ENCODE measurements at regions not wholly inside any gene's neighbourhood (a gene's known extent, or its start where the extent isn't known, plus 50 kb on each side); places are given as distances from the start of the nearest gene placed in this dataset.

DNA sequence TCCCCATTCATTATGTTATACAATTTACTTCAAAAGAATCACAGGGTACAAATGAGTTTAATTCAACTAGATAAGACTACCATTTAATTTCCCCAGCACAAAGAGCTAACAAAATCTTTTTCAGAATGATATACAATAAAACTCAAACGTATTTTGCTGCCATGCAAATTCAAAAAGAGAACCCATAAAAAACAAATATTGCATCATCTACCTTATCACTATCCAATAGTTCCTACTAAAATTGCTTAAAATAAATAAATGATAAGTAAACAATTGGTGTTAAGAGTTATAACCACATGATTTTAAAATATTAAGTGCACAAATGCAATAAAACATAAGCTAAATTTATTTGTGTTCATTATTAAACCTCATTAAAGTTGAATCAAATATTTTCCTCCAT lies 919.4 kb downstream of the SLITRK5 start:
- no peaks in the 10 kb centered on the region for H3K27me3 Mint-ChIP-seq
- H3K27ac Mint-ChIP-seq = no peak overlapping the region

DNA sequence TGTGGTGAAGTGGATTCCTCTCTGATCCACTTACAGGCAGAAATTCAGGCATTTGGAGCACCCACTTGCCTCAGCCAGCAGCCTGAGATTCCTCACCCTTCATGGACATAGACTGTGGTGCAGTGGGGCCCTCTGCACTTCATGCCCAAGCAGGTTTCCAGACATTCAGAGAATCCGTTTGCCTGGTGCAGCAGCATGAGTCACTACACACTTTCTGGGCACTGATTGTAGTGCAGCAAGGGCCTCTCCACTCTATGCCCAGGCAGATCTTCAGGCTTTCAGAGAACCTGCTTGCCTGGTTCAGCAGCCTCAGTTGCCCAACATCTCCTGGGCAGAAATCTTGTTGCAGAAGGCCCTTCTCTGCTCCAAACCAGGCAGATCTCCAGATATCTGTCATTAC lies 920.9 kb downstream of the SLITRK5 start:
- H3K4me3 Mint-ChIP-seq = no peak overlapping the region
- H3K27ac Mint-ChIP-seq = no peak overlapping the region
- H3K4me1 Mint-ChIP-seq = no peaks in the 10 kb centered on the region
- H3K36me3 Mint-ChIP-seq = no peaks in the 10 kb centered on the region
- peaks cover 2 to 21% (median 3%) of the 10 kb centered on the region in 3 donors for H3K9me3 Mint-ChIP-seq
- no peaks in the 10 kb centered on the region for H3K27me3 Mint-ChIP-seq

More for the DNA sequence above, 919.4 kb downstream of the SLITRK5 start:
- H3K4me1 Mint-ChIP-seq = no peaks in the 10 kb centered on the region
- peaks cover 2 to 21% (median 3%) of the 10 kb centered on the region in 3 donors for H3K9me3 Mint-ChIP-seq
- no peaks in the 10 kb centered on the region for H3K36me3 Mint-ChIP-seq
- H3K4me3 Mint-ChIP-seq = no peak overlapping the region

DNA sequence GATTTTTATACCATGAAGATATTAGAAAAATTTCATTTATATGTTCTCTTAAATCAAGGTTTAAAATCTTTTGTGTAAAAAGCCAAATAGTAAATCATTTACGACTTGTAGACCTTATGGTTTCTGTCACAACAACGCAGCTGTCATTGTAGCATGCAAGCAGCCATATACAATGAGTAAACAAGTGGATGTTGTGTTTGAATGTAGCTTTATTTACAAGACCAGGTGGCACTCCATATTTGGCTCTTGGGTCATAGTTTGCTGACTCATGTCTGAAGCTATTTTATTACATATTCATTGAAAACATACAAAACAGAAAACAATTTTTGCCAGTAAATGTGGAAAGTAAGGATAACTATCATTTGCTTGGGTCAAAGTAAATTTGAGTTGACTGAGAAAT lies 930.8 kb downstream of the SLITRK5 start:
- H3K27me3 Mint-ChIP-seq = no peaks in the 10 kb centered on the region
- H3K4me1 Mint-ChIP-seq = peaks cover 0 to 2% (median 0%) of the 10 kb centered on the region in 3 donors
- no peak overlapping the region for H3K4me3 Mint-ChIP-seq
- H3K27ac Mint-ChIP-seq = no peak overlapping the region
- H3K9me3 Mint-ChIP-seq = peaks cover 0 to 9% (median 2%) of the 10 kb centered on the region in 3 donors
- no peaks in the 10 kb centered on the region for H3K36me3 Mint-ChIP-seq

DNA sequence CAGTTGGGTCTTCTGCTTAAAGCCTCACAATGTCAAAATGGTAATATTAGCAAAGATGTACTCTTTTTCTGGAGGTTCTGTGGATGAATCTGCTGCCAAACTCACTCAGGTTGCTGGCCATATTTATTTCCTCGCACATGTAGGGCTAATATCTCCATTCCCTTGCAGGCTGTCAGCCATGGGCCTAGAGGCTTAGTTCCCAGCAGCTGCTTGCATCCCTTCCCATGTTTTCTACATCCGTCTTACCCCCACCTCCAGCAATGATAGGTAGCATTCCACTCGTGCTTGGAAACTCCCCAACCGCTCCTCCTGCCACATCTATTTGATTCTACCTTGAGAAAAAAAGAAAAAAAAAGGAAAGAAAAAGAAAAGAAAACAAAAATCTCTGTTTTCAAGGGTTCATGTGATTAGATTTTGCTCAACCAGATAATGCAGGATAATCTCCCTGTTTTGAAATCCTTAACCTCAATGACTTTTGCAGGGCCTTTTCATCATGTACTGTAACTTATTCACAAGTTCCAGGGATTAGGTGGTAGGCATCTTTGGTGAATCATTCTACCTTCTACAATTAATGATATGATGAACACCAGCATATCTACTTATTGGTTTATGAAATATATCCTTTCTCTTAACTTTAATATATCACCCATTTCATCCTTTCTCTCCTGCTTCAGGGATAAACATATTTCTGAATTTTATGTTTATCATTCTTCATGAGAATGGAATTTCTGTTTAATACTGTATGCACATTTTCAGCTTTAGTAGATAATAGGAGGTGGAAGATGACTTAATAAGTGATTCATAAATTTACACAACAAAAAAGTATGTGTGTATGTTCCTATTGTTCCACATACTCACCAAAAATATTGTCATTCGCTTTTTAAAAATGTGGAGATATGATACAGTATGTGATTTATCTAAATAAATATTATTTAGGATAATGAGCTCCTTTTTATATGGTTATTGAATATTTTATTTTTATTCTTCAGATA lies 931.9 kb downstream of the SLITRK5 start:
- H3K9me3 Mint-ChIP-seq = peaks cover 0 to 9% (median 2%) of the 10 kb centered on the region in 3 donors
- no peaks in the 10 kb centered on the region for H3K36me3 Mint-ChIP-seq

DNA sequence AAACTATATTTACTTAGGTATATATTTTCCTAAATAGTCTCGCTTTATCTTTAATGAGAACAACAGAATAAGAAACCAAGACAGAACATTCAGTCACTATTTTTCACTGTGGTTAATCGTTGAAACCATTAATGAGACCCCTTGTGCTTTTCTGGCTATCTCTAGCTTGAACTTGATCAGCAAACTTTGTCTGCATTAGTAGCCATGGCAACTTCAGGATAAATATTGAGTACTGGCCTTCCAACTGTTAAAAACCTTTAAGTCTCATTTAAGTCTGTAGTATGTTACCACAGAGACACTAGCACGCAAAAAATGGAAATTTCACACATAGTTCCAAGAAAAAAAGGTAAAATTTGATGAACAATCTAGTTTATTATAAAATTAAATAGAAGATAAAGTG lies 946.0 kb downstream of the SLITRK5 start:
- H3K27me3 Mint-ChIP-seq = no peaks in the 10 kb centered on the region

More for the DNA sequence above, 931.9 kb downstream of the SLITRK5 start:
- Mint-ChIP-seq H3K27me3 (no peaks in the 10 kb centered on the region), H3K27ac (no peak overlapping the region), H3K4me1 (peaks cover 0 to 2% (median 0%) of the 10 kb centered on the region in 3 donors), H3K4me3 (no peak overlapping the region)

DNA sequence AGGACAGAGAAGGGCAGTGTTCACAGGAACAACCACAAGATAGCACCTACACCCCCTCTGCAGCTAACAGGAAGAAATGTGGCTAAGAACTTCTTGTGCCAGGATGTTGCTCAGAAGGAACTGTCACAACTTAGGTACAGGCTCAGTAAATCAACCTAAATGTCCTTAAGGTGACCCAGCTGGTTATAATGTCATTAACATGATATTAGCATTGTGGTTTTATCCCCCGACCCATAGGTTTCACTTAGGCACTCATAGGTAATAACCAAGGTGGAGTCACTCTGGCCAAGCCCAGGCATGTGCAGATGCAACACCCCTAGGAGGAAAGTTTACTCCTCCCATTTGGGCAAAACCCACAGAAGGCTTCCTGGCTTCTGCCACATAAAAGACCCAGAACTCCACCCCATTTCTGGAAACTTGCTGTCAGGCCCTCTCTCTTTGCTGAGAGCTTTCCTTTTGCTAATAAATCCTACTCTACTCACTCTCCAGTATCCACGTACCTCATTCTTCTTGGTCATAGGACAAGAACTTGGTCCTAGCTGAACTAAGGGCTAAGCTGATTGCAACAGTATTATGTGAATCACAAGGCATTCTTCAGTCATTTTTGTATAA lies 951.3 kb downstream of the SLITRK5 start:
- Mint-ChIP-seq H3K27me3 (no peaks in the 10 kb centered on the region), H3K27ac (no peak overlapping the region), H3K4me3 (peak overlapping the region in 1 of 4 donors; percentile 49), H3K36me3 (no peaks in the 10 kb centered on the region), H3K4me1 (no peaks in the 10 kb centered on the region), H3K9me3 (peaks cover 0 to 4% (median 0%) of the 10 kb centered on the region in 3 donors)

More for the DNA sequence above, 946.0 kb downstream of the SLITRK5 start:
- no peaks in the 10 kb centered on the region for H3K4me1 Mint-ChIP-seq
- H3K4me3 Mint-ChIP-seq = no peak overlapping the region
- peaks cover 0 to 4% (median 0%) of the 10 kb centered on the region in 3 donors for H3K9me3 Mint-ChIP-seq
- no peaks in the 10 kb centered on the region for H3K36me3 Mint-ChIP-seq
- H3K27ac Mint-ChIP-seq = no peak overlapping the region

DNA sequence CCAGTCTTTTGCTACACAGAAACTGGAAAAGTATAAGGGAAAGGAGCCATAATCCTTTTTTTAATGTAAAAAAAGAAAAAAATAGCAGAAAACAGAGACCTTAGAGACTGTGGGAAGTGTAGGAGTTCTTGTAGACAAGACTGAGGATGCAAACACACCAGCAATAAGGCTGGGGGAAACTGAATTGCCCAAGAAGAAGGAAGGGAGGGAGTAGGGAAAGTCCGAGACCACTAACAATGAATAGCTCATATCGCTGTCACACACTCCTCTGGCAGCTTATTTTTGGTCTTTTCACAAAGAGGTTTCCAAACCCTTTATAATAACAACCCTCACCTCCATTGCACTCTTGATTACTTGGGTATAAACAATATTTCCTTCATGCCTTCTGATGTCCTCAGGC lies 952.0 kb downstream of the SLITRK5 start:
- Mint-ChIP-seq H3K27me3 (no peaks in the 10 kb centered on the region), H3K9me3 (peaks cover 0 to 1% (median 0%) of the 10 kb centered on the region in 3 donors), H3K36me3 (no peaks in the 10 kb centered on the region), H3K27ac (no peak overlapping the region), H3K4me1 (no peaks in the 10 kb centered on the region), H3K4me3 (no peak overlapping the region)

DNA sequence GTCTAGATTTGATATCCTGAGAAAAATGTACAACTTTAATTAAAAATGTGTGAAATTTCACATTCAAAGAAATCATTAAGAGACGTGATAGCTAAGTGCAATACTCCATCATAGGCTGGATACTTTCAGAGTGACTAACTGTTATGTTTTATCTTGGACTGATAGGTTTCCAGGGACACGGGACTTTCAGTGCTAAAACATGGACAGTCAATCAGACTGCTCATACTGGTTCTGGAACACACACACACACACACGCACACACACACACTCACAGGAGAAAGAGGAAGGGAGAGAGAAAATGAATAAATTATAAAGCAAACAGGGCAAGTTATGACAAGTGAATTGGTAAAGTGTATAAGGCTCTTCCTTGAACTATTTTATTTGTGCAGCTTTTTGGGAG lies 955.9 kb downstream of the SLITRK5 start:
- H3K27me3 Mint-ChIP-seq = no peaks in the 10 kb centered on the region

DNA sequence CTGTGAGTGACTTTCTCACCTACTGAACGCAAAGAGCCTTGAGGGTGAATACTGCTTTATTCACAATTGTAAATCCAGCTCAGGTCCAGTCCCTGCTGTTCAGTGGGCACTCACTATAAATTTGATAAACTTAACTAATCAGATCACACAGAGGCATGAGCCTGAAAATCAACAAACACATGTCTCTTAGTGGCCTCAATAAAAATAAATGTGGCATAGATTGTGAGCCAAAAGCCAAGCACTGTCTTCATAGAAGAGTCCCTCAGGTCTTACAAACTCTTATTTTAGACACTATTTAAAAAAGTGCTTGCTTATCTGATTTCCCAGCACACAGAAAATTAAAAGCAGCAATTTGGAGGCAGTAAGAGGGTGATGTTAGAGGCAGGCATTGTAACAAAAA lies 957.7 kb downstream of the SLITRK5 start:
- H3K9me3 Mint-ChIP-seq = peaks cover 2 to 7% (median 5%) of the 10 kb centered on the region in 3 donors
- no peaks in the 10 kb centered on the region for H3K36me3 Mint-ChIP-seq
- H3K4me1 Mint-ChIP-seq = no peaks in the 10 kb centered on the region
- no peak overlapping the region for H3K27ac Mint-ChIP-seq
- no peak overlapping the region for H3K4me3 Mint-ChIP-seq
- H3K27me3 Mint-ChIP-seq = no peaks in the 10 kb centered on the region

More for the DNA sequence above, 955.9 kb downstream of the SLITRK5 start:
- no peak overlapping the region for H3K27ac Mint-ChIP-seq
- no peak overlapping the region for H3K4me3 Mint-ChIP-seq
- no peaks in the 10 kb centered on the region for H3K4me1 Mint-ChIP-seq
- peaks cover 0 to 7% (median 5%) of the 10 kb centered on the region in 3 donors for H3K9me3 Mint-ChIP-seq
- H3K36me3 Mint-ChIP-seq = no peaks in the 10 kb centered on the region

DNA sequence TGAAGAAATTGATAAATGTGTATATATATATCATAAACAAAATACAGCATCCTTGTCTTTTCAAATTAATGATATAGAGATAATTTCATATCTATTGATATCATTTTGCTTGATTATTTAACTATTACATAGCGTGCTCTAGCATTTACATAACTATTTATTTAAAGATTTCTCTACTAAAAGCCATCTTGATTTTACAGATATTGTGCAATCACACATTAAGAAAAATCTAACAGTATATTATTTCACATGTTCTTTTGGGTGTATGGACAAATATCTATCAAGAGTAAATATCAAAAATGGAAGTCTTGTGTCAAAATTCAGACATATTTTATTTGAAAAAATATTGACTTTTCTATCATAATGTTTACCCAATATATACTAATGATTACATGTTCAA lies 966.8 kb downstream of the SLITRK5 start:
- Mint-ChIP-seq H3K4me1 (no peaks in the 10 kb centered on the region), H3K4me3 (no peak overlapping the region), H3K36me3 (no peaks in the 10 kb centered on the region), H3K27ac (no peak overlapping the region), H3K9me3 (peaks cover 1 to 19% (median 5%) of the 10 kb centered on the region in 3 donors), H3K27me3 (no peaks in the 10 kb centered on the region)

DNA sequence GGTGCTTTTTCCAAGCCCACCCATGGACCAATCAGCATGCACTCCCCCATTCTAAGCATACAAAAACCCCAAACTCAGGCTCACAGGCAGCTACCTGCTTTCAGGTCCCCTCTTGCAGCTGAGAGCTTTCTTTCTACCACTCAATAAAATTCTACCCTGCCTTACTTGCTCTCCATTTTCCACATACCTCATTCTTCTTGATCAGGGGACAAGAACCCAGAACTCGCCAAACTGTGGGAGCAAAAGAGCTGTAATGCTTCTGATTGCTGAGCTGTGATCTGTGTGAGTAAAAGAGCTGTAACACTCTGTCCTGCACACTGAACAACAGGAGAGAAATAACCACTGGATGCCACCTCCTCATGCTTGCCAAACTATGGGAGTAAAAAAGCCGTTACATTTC lies 972.1 kb downstream of the SLITRK5 start:
- no peaks in the 10 kb centered on the region for H3K27me3 Mint-ChIP-seq
- no peak overlapping the region for H3K4me3 Mint-ChIP-seq
- H3K4me1 Mint-ChIP-seq = no peaks in the 10 kb centered on the region
- no peak overlapping the region for H3K27ac Mint-ChIP-seq
- no peaks in the 10 kb centered on the region for H3K36me3 Mint-ChIP-seq
- peaks cover 7 to 17% (median 8%) of the 10 kb centered on the region in 3 donors for H3K9me3 Mint-ChIP-seq

DNA sequence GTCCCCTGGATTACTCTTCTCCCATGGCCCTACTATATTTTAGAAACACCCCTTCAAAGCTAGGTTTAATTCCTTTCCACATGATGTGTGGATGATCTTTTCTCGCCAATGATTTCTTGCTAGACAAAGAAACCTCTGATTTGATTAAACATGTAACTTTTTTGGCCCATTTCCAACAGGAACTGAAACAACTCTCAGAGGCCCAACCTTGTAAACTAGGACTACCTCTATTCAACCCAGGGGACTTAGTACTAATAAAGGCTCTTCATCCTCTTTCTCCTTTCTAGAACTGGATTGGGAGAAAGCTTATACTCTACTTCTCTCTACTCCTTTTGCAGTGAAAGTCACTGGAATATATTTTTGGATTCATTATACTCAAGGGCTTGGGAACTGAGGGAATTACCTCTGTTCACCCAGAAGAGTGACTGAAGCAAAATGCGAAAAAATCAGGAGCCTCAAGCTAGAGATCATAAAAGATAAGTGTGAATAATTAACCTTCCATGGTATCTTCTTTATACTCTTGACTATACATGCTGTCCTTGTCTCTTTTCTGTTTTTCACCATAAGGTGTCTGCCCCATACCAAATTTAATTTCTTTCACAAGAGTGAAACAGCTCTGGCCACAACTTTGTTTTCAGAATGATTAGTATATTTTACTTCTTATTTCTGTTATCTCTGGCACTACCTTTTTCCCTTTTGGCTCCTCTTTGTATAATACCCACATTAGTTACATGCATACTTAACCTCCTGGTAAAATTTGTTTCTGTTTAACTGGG lies 977.6 kb downstream of the SLITRK5 start:
- H3K27ac Mint-ChIP-seq = no peak overlapping the region
- peaks cover 0 to 2% (median 0%) of the 10 kb centered on the region in 3 donors for H3K4me1 Mint-ChIP-seq
- peaks cover 3 to 11% (median 4%) of the 10 kb centered on the region in 3 donors for H3K9me3 Mint-ChIP-seq
- H3K27me3 Mint-ChIP-seq = no peaks in the 10 kb centered on the region
- peaks cover 1% of the 10 kb centered on the region for H3K36me3 Mint-ChIP-seq
- H3K4me3 Mint-ChIP-seq = no peak overlapping the region

DNA sequence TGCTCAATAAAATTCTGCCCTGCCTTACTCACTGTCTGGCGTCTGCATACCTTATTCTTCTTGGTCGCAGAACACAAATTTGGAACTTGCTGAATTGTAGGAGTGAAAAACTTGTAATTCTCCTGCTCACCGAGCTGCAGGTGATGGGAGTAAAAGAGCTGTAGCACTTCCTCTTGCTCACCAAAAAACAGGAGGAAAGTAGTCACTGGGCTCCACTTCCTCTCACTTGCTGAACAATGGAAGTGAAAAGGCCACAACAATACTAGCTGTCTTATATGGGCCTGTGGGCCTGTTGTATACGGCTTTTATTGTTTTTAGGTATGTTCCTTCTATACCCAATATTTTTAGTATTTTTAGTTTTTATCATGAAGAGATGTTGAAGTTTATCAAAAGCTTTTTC lies 978.7 kb downstream of the SLITRK5 start:
- H3K9me3 Mint-ChIP-seq = peaks cover 3 to 11% (median 4%) of the 10 kb centered on the region in 3 donors
- peaks cover 1% of the 10 kb centered on the region for H3K36me3 Mint-ChIP-seq
- H3K4me3 Mint-ChIP-seq = no peak overlapping the region
- H3K4me1 Mint-ChIP-seq = peaks cover 0 to 2% (median 0%) of the 10 kb centered on the region in 3 donors
- no peaks in the 10 kb centered on the region for H3K27me3 Mint-ChIP-seq
- no peak overlapping the region for H3K27ac Mint-ChIP-seq

DNA sequence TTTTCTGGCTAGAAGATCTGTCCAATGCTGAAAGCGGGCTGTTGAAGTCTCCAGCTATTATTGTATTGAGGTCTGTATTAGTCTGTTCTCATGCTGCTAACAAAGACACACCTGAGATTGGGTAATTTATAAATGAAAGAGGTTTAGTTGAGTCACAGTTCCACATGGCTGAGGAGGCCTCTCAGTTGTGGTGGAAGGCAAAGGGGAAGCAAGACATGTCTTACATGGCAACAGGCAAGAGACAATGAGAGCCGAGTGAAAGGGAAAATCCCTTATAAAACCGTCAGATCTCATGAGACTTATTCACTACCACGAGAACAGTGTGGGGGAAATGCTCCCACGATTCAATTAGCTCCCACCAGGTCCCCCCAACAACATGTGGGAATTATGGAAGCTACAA lies 980.4 kb downstream of the SLITRK5 start:
- no peak overlapping the region for H3K4me3 Mint-ChIP-seq
- no peaks in the 10 kb centered on the region for H3K27me3 Mint-ChIP-seq
- H3K9me3 Mint-ChIP-seq = peaks cover 0 to 11% (median 2%) of the 10 kb centered on the region in 3 donors
- H3K36me3 Mint-ChIP-seq = peaks cover 1% of the 10 kb centered on the region
- peaks cover 0 to 2% (median 0%) of the 10 kb centered on the region in 3 donors for H3K4me1 Mint-ChIP-seq
- H3K27ac Mint-ChIP-seq = no peak overlapping the region

DNA sequence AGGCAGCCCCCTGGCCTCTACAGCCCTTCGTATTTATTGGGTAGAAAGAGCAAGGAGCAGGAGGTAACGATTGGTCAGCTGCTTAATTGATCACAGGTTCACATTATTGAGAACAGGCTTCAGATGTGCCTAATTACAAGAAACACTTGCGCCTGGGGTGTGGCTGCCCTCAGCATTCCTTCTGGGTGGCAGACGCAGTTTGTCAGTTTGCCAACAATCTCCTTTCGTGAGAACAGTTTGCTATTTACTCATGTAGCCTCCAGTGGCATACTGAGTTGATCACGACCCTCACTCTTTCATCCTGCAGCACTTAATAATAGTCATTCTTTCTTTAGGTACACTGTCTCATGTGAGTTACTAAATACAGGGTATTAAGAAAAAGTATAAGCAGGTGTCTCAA lies 985.6 kb downstream of the SLITRK5 start:
- H3K4me1 Mint-ChIP-seq = no peaks in the 10 kb centered on the region
- peaks cover 0 to 4% (median 2%) of the 10 kb centered on the region in 3 donors for H3K9me3 Mint-ChIP-seq
- H3K27ac Mint-ChIP-seq = no peak overlapping the region
- H3K36me3 Mint-ChIP-seq = no peaks in the 10 kb centered on the region
- no peak overlapping the region for H3K4me3 Mint-ChIP-seq
- H3K27me3 Mint-ChIP-seq = no peaks in the 10 kb centered on the region
